SKM-1 treated with dmso at 0.1 percent for 144 hours (cell line): ENCODE measurements at regions not wholly inside any gene's neighbourhood (a gene's known extent, or its start where the extent isn't known, plus 50 kb on each side); places are given as distances from the start of the nearest gene placed in this dataset.
A peak's percentile ranks its signal among the peaks of the same experiment; 100 is the strongest.
"Not testable (repeated sequence)": the region's sequence is repeated elsewhere in the genome, so short reads cannot be mapped to it uniquely, and the experiment has no call there.

Experiments
- DNase-seq: peaks from one replicate; lab custom pipeline; 2025; ENCODE audit not compliant: unreplicated experiment; lab: John Stamatoyannopoulos, UW

GRCh38 chr7:15057272-15057671, 154.7 kb upstream of the DGKB start:
- no peak for DNase-seq

DNA sequence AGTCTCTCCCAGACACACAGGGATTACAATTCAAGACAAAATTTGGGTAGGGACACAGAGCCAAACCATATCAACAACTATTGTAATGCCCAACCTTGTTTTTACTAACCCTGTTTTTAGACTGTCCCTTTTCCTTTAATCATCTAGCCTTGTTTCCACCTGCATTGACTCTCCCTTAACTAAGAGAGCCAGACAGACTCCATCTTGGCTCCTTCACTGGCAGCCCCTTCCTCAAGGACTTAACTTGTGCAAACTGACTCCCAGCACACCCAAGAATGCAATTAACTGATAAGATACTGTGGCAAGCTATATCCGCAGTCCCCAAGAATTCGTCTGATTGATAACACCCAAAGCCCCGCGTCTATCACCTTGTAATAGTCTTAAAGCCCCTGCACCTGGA, 151.8 kb upstream of the DGKB start:
- DNase-seq, result not testable (repeated sequence)

- no peak for DNase-seq
These were observed 146.6 kb upstream of the DGKB start for GRCh38 chr7:15049157-15049556.

DNA sequence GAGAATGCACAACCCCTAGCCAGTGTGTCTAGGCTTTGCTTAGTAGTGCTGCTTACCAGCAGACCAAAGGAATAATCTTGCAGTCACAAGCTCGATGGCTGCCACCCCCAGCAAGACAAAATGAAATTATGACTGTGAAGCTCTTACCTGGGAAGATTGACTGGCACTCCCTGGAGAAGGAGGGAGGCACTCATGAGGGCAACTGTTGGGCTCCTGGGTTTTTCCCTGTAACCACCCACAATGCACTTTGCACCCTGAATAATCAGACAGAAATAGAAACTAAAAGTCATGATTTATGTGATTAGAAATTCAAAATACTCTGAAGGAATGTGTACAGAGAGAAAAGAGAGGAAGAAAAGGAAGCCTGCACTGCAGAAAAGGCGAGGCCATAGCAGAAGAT, 144.3 kb upstream of the DGKB start:
- no peak for DNase-seq

DNA sequence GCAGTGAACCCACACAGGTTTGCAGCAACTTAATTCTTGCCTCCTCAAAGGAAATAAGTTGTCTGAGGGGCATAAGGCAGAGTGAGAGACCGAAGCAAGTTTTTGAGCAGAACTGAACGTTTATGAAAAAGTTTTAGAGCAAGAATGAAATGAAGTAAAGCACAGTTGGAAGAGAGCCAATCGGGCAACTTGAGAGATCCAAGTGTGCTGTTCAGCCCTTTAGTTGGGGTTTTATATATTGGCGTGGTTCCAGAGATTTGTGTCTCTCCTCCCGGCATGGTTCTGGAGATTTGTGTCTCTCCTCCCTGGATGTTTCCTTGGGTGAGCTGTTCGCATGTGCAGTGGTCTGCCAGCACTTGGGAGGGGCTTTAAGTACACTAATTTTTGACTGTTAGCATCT, 141.4 kb upstream of the DGKB start:
- DNase-seq, result no peak

DNA sequence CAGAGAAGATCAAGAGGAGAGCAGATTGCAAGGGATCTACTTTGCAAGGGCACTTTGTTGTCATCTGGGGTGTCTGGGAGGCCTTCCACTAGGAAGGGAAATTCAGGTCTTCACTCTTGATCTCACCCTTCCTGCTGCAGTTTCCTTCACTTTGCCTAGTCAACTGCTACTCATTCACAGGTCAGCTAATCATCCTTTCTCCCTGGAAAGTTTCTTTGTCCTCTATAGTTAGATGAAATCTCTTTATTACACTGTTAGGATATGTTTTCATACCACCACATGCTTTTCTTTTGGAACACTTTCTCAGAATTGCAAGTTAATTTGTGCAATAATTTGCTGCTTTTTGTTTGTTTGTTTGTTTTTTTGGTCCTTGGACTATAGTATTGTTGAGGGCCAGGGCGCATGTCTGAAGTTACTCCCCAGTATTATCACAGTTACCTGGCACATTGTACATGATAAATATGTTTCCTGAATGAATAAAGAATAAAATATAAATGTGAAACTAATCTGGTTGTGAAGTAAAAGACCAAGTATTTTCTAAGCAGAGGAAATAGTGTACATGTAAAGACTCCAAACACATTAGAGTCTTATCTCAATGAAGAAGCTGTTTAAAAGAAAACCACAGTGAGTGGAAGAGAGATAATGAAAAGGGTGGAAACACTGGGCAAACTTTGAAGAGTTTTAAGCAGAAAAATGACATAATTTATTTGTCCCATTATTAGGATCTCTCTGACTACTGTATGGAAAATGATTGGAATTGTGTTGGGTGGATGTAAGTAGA, 139.9 kb upstream of the DGKB start:
- DNase-seq, result no peak

- DNase-seq, result no peak
These were observed 138.7 kb upstream of the DGKB start for GRCh38 chr7:15041226-15041625.

DNA sequence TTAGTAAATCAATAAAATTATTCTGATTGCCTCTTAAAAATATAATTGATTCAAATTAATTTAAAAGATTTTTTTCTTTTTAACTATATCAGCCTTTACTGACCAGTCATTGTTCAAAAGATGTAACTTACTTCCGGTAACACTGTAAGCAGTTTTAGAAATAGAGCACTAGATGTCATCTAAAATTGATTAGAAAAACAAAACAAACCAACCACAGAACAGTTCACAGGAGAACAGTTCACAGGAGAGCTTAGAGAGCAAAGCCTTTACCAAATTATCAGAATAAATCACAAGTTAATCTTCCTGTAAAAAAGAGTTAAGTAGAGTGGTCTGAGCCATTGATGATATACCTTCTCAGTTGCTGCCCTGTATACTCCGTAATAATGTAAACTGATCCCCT, 133.3 kb upstream of the DGKB start:
- no peak for DNase-seq

DNA sequence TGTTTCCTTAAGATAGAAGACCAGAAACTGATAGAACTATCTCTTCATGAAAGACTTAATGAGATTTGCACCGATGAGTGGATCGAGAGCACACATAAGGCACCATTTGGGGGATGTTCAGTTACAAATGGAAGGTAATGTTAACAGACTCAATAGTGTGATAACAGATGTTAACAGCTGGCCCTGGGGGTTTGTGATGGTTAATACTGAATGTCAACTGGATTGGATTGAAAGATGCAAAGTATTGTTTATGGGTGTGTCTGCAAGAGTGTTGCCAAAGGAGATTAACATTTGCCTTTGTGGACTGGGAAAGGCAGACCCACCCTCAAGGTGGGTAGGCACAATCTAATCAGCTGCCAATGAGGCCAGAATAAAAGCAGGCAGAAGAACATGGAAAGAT, 130.5 kb upstream of the DGKB start:
- no peak for DNase-seq

DNA sequence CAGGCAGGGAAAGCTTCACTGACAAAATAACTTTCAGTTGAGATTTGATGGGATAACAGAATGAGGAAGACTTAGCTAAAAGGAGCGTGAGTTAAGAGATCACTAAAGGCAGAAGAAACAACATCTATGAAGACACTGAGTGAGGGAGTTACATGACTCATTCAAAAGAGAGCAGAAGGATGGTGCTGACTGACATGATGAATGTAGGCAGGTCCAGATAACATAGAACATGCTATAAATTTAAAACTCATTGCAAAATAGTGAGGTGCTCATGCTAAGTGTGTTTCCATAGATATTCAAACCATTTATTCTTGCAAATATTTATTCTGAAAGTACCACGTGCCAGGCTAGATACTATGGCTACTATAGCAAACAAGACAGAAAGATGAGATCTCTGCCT, 116.4 kb upstream of the DGKB start:
- no peak for DNase-seq

DNA sequence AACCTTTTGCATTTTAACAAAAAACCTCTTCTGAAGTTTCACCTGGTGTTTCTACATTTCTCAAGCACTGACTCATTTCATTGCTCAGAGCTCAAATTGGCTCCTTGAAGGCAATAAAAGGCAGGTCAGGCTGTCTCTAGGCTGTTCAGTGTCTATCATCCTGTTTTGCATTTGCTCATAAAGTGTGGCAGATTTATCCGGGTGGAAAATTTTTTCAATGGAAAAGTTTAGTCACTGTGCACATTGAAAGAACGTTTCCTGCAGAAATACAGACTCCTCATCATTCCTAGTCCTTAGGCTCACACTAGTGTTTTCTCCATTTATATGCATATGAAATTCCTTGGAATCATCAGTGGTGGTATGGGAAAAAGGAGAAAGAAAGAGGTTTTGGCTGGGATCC, 114.2 kb upstream of the DGKB start:
- DNase-seq, result no peak

DNA sequence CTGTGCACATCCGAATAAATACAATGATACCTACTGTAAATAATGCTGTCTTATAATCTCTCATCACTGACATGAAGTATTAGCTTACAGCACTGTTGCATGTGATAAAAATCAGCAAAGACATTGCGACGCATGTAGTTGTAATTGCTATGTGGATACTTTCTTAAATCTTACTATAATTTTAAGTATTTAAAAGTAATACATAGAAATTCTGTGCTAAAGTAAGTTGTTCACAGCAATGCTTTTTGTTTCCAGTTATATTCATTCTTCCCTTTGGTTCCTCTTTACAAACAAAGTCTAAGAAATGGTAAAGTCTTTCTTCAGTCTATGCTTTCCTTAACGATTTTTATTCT, 113.7 kb upstream of the DGKB start:
- no peak for DNase-seq

DNA sequence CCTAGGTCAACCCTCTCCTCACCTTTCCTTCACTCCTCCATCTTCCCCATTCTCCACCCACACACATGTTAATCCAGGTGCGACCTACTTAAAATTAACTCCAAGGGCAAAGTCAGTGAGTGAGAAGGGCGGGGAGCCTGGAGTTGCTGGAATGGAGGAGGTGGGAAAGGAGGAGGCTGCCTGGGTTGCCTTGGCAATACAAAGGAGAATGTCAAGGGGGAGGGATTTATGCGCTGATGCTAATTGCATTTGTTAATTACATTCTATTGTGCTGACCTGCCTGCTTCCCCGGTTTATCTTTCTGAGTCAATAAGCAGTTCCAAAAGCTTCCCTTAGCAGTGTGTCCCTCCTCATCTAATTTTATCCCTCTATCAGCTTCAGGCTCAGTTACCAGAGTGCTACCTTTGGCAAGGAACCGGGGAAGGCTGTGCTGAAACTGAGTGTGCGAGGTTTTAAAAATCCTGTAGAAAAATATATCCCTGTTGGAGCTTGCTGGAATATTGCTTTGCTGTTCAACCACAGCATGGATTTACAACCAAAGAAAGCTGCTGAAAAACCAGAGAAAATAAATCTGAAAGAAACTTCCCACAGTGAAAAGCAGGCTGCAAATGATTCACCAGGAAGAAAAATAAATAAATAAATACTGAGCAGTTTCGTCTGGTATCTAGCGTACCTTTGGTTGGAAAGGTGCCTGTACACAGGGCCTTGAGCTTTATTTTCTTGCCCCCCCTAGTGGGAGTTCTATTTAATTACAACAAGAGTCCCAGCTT, 113.2 kb upstream of the DGKB start:
- DNase-seq, result peak; percentile 27

GRCh38 chr7:15012135-15012534, 109.6 kb upstream of the DGKB start:
- DNase-seq, result no peak

- no peak for DNase-seq
These were observed 108.7 kb upstream of the DGKB start for GRCh38 chr7:15011289-15011688.

DNA sequence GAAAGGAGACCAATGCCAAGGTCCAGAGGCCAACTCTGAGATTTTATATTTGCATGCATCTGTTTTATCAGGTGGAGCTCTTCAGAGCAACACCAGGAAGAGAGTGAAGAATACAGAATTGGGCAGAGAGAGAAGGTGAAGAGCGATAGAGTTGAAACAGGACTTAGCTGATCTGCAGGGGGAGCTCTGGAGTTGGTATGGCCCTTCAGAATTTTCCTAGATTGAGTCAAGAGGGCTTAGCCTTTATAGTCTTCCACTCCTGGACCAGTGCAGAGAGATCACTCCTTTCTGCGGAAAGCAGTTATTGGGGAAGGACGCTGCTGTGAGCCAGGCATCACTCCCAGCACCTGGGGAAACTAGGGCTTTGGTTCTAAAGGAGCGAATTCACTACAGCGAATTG, 105.0 kb upstream of the DGKB start:
- no peak for DNase-seq

- DNase-seq, result no peak
These were observed 103.1 kb upstream of the DGKB start for GRCh38 chr7:15005672-15006071.

DNA sequence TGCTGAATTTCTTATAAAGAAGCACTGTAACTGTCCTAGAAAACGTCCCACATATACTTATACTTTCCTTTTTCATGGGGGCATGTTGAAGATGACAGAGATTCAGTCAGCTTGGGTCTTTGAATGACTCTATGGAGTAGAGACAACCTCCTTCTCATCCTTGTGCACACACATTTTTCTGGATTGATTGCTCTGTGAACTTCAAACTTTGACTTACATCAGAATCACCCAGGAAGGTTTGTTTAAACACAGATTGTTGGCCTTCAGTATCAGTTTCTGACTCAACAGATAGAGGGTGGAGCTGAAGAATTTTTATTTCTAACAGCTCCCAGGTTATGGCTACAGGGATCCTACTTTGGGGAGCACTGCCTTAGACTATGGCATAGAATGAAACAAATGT, 97.6 kb upstream of the DGKB start:
- DNase-seq, result no peak

- peak; percentile 22 for DNase-seq
These were observed 96.8 kb upstream of the DGKB start for GRCh38 chr7:14999331-14999730.

DNA sequence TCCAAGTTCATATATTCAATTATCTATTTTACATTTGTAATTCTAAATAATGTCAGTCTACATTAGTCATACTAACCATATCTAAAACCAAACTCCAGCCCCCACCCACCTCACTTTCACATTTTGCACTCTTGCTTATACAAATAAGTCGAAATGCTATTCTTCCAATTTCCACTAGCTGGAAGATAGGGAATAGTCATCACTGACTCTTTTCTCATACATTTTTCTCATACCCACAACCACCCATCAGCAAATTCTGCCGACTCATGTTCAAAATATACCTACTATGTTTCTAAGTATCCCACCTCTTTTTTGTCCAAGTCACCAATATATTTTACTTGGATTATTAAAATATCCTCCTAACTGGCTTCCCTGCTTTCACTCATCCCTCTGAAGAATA, 93.2 kb upstream of the DGKB start:
- no peak for DNase-seq

GRCh38 chr7:14988941-14989340, 86.4 kb upstream of the DGKB start:
- no peak for DNase-seq

DNA sequence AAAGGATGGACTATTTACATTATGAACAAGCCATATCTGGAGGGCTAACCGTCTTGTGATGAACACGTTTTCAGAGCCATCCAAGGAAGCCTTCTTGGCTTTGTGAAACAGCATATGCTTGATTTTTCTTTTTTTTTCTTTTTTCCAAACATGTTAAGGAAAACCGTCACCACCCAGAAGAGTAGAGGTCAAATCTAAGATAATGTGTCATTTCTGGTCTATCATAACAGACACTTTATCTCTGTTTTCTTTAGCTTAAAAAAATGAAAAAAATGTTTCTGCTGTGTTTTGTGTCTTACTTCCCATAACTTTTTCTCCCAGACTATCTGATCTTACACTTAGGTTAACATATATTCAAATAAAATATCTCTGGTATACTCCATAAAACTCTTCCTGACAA, 76.1 kb upstream of the DGKB start:
- DNase-seq, result no peak

- DNase-seq, result no peak
These were observed 72.1 kb upstream of the DGKB start for GRCh38 chr7:14974688-14975087.
